Breast epithelium (tissue), 4 donors: ENCODE measurements at regions not wholly inside any gene's neighbourhood (a gene's known extent, or its start where the extent isn't known, plus 50 kb on each side); places are given as distances from the start of the nearest gene placed in this dataset.

Experiments
- DNase-seq, 2 donors: peaks; one replicate each; pipeline ENCODE4 v3.0.0-alpha.2; 2019; ENCODE audit warnings: low spot score in 2 of 2
- H3K27ac ChIP-seq, 2 donors: fragments of 200-600 bp; sonication (generic) in 1 of 2; one replicate each; pipeline ENCODE4 v1.5.1; 2016 to 2019; ENCODE audit warnings: mild to moderate bottlenecking in 1 of 2
- H3K27me3 ChIP-seq, 2 donors: fragments of 200-600 bp; sonication (generic) in 1 of 2; one replicate each; pipeline versions ENCODE4 v1.5.1 to v1.6.0; 2017 to 2019; ENCODE audit warnings: control low read depth in 1 of 2, mild to moderate bottlenecking in 1 of 2
- H3K36me3 ChIP-seq: fragments of 200-600 bp; one replicate; pipeline ENCODE4 v1.5.1; 2019
- H3K4me1 ChIP-seq, 2 donors: fragments of 200-600 bp; sonication (generic); one replicate each; pipeline ENCODE4 v1.5.1; 2016 to 2019; ENCODE audit warnings: control low read depth in 1 of 2
- H3K4me3 ChIP-seq, 3 donors: fragments of 200-600 bp; sonication (generic); 1 replicate in 2 of 3; 2 replicates in 1 of 3; pipeline ENCODE4 v1.5.1; 2016 to 2019; ENCODE audit warnings: mild to moderate bottlenecking in 3 of 3, moderate library complexity in 2 of 3
- H3K9me3 ChIP-seq, 2 donors: fragments of 200-600 bp; sonication (generic) in 1 of 2; one replicate each; pipeline ENCODE4 v1.5.1; 2016 to 2019; ENCODE audit warnings: control low read depth in 1 of 2
- CTCF ChIP-seq, 3 donors: fragments of 450-650 bp; IDR thresholded peaks; one replicate each; pipeline ENCODE4 v1.5.1; 2016 to 2017; ENCODE audit warnings: antibody characterized with exemption in 3 of 3, mild to moderate bottlenecking in 3 of 3, moderate library complexity in 3 of 3
- POLR2A ChIP-seq: fragments of 450-650 bp; IDR thresholded peaks from one replicate; pipeline ENCODE4 v1.6.1; 2016; ENCODE audit warnings: antibody characterized with exemption, mild to moderate bottlenecking, moderate library complexity
- POLR2AphosphoS5 ChIP-seq, 3 donors: sonication (generic); formaldehyde crosslinking; IDR thresholded peaks; one replicate each; pipeline ENCODE4 v1.6.1; 2017; ENCODE audit warnings: antibody characterized with exemption in 3 of 3
- intact Hi-C: fragments of 100-400 bp; cut with DNase I; formaldehyde crosslinking; loops from one replicate; pipeline ENCODE4 v1.15.1; 2023; ENCODE audit warnings: low total_unique reads

- no peak for TF ChIP-seq POLR2A
- no peak for TF ChIP-seq CTCF (IDR thresholded peaks at IDR 0.05)
- no peak for TF ChIP-seq POLR2AphosphoS5 (IDR thresholded peaks at IDR 0.05)
- Histone ChIP-seq H3K9me3 (no peaks in the 10 kb centered on the region), H3K4me1 (no peaks in the 10 kb centered on the region), H3K27me3 (no peaks in the 10 kb centered on the region), H3K4me3 (no peak overlapping the region), H3K36me3 (no peaks in the 10 kb centered on the region), H3K27ac (no peak overlapping the region)
- no peak for DNase-seq
- intact Hi-C loops: no loop called here
Observed at GRCh38 chr3:146685050-146685814, 80.1 kb upstream of the PLSCR5 start.

- DNase-seq: no peak
- Histone ChIP-seq H3K27ac (no peak overlapping the region), H3K36me3 (no peaks in the 10 kb centered on the region), H3K9me3 (no peaks in the 10 kb centered on the region), H3K4me1 (no peaks in the 10 kb centered on the region), H3K27me3 (no peaks in the 10 kb centered on the region), H3K4me3 (no peak overlapping the region)
- intact Hi-C loops: no loop called here
- TF ChIP-seq CTCF (IDR thresholded peaks at IDR 0.05): no peak
- no peak for TF ChIP-seq POLR2AphosphoS5 (IDR thresholded peaks at IDR 0.05)
- no peak for TF ChIP-seq POLR2A
Observed at GRCh38 chr3:146682171-146682570, 77.0 kb upstream of the PLSCR5 start.

GRCh38 chr3:146680617-146681016 is 75.5 kb upstream of the PLSCR5 start:
- Histone ChIP-seq H3K4me1 (no peaks in the 10 kb centered on the region), H3K4me3 (no peak overlapping the region), H3K27me3 (no peaks in the 10 kb centered on the region), H3K27ac (no peak overlapping the region), H3K9me3 (no peaks in the 10 kb centered on the region), H3K36me3 (no peaks in the 10 kb centered on the region)
- DNase-seq: no peak
- intact Hi-C loops: no loop called here
- TF ChIP-seq CTCF (IDR thresholded peaks at IDR 0.05): no peak
- TF ChIP-seq POLR2AphosphoS5 (IDR thresholded peaks at IDR 0.05): no peak
- TF ChIP-seq POLR2A: no peak

- no peak for TF ChIP-seq CTCF (IDR thresholded peaks at IDR 0.05)
- no peak for TF ChIP-seq POLR2AphosphoS5 (IDR thresholded peaks at IDR 0.05)
- no peak for TF ChIP-seq POLR2A
- intact Hi-C loops: no loop called here
Observed at GRCh38 chr3:146679995-146680394, 74.8 kb upstream of the PLSCR5 start.

GRCh38 chr3:146679191-146679590 is 74.0 kb upstream of the PLSCR5 start:
- DNase-seq: no peak
- Histone ChIP-seq H3K9me3 (no peaks in the 10 kb centered on the region), H3K4me3 (no peak overlapping the region), H3K27me3 (no peaks in the 10 kb centered on the region), H3K4me1 (no peaks in the 10 kb centered on the region), H3K36me3 (no peaks in the 10 kb centered on the region), H3K27ac (no peak overlapping the region)
- TF ChIP-seq POLR2AphosphoS5 (IDR thresholded peaks at IDR 0.05) (no peak), POLR2A (no peak), CTCF (IDR thresholded peaks at IDR 0.05) (no peak)
- intact Hi-C loops: no loop called here

More at GRCh38 chr3:146679995-146680394, 74.8 kb upstream of the PLSCR5 start:
- H3K27me3 ChIP-seq: no peaks in the 10 kb centered on the region
- no peaks in the 10 kb centered on the region for H3K9me3 ChIP-seq
- H3K27ac ChIP-seq: no peak overlapping the region
- DNase-seq: no peak
- H3K4me1 ChIP-seq: no peaks in the 10 kb centered on the region
- H3K4me3 ChIP-seq: no peak overlapping the region
- no peaks in the 10 kb centered on the region for H3K36me3 ChIP-seq
